GM10266 (cell line): ENCODE measurements at regions not wholly inside any gene's neighbourhood (a gene's known extent, or its start where the extent isn't known, plus 50 kb on each side); places are given as distances from the start of the nearest gene placed in this dataset.

Experiments
- DNase-seq: peaks from one replicate; pipeline ENCODE4 v3.0.0; 2012; ENCODE audit errors: extremely low spot score
- CTCF ChIP-seq: IDR thresholded peaks from 2 replicates; pipeline ENCODE4 v1.5.1; 2012; ENCODE audit warnings: mild to moderate bottlenecking, low read depth; ENCODE audit not compliant: control insufficient read depth, insufficient read depth; ENCODE audit errors: missing control alignments

- DNase-seq, result no peak
- no peak for TF ChIP-seq CTCF
Observed at GRCh38 chr18:45493830-45494229, 121.4 kb upstream of the SLC14A2 start.

GRCh38 chr18:45494811-45495210 is 120.5 kb upstream of the SLC14A2 start:
- no peak for TF ChIP-seq CTCF
- DNase-seq, result no peak

- DNase-seq, result no peak
- no peak for TF ChIP-seq CTCF
Observed at GRCh38 chr18:45496741-45497140, 118.5 kb upstream of the SLC14A2 start.

- no peak for DNase-seq
- no peak for TF ChIP-seq CTCF
Observed at GRCh38 chr18:45497595-45498286, 117.5 kb upstream of the SLC14A2 start.

- TF ChIP-seq CTCF, result no peak
- no peak for DNase-seq
Observed at GRCh38 chr18:45498287-45498658, 117.0 kb upstream of the SLC14A2 start.

- TF ChIP-seq CTCF, result no peak
- no peak for DNase-seq
Observed at GRCh38 chr18:45503990-45504389, 111.3 kb upstream of the SLC14A2 start.

- DNase-seq, result no peak
- no peak for TF ChIP-seq CTCF
Observed at GRCh38 chr18:45505497-45506206, 109.6 kb upstream of the SLC14A2 start.
